Endodermal cell (in vitro differentiated cells): ENCODE measurements at regions not wholly inside any gene's neighbourhood (a gene's known extent, or its start where the extent isn't known, plus 50 kb on each side); places are given as distances from the start of the nearest gene placed in this dataset.

Experiments
- DNase-seq: peaks from one replicate; pipeline ENCODE4 v3.0.0-alpha.2; 2017
- H3K27ac ChIP-seq: 2 replicates; pipeline ENCODE4 v1.5.1; 2013; ENCODE audit warnings: mild to moderate bottlenecking, low read depth, low read length, moderate library complexity
- H3K27me3 ChIP-seq: 2 replicates; pipeline ENCODE4 v1.6.1; 2013; ENCODE audit warnings: mild to moderate bottlenecking, low read length, moderate library complexity; ENCODE audit not compliant: insufficient read depth, control insufficient read depth, poor library complexity, severe bottlenecking
- H3K36me3 ChIP-seq: 2 replicates; pipeline ENCODE4 v1.7.0; 2013; ENCODE audit warnings: mild to moderate bottlenecking, low read length, moderate library complexity; ENCODE audit not compliant: control insufficient read depth, insufficient read depth
- H3K4me1 ChIP-seq: one replicate; pipeline ENCODE4 v1.7.0; 2013; ENCODE audit warnings: low read length; ENCODE audit not compliant: control insufficient read depth, insufficient read depth
- H3K4me3 ChIP-seq: 2 replicates; pipeline ENCODE4 v1.5.1; 2013; ENCODE audit warnings: mild to moderate bottlenecking, low read length, moderate library complexity
- H3K9ac ChIP-seq: 2 replicates; pipeline ENCODE4 v1.6.1; 2013; ENCODE audit warnings: mild to moderate bottlenecking, low read length, moderate library complexity; ENCODE audit not compliant: poor library complexity, severe bottlenecking; ENCODE audit errors: extremely low read depth
- H3K9me3 ChIP-seq: 2 replicates; pipeline ENCODE4 v1.6.1; 2013; ENCODE audit warnings: mild to moderate bottlenecking, low read length, moderate library complexity; ENCODE audit not compliant: control insufficient read depth
- H3K27ac Mint-ChIP-seq: 2 replicates; pipeline ENCODE4 v1.8.0; 2020; ENCODE audit warnings: mixed read lengths
- H3K27me3 Mint-ChIP-seq: 2 replicates; pipeline ENCODE4 v1.8.0; 2021; ENCODE audit warnings: mild to moderate bottlenecking, mixed read lengths; ENCODE audit not compliant: insufficient read depth
- H3K36me3 Mint-ChIP-seq: 2 replicates; pipeline ENCODE4 v1.8.0; 2020; ENCODE audit warnings: low read depth, mixed read lengths
- H3K4me1 Mint-ChIP-seq: 2 replicates; pipeline ENCODE4 v1.8.0; 2020; ENCODE audit warnings: mixed read lengths
- H3K4me3 Mint-ChIP-seq: 2 replicates; pipeline ENCODE4 v1.8.0; 2020; ENCODE audit warnings: mild to moderate bottlenecking, moderate library complexity, mixed read lengths
- H3K9me3 Mint-ChIP-seq: 2 replicates; pipeline ENCODE4 v1.8.0; 2020; ENCODE audit warnings: mild to moderate bottlenecking, mixed read lengths
- WGBS, 2 experiments: methylation state at CpG; one replicate each; pipeline versions ENCODE4 v1.1.5 to v1.1.7; 2013; ENCODE audit warnings: missing lambda C conversion rate in 2 of 2, mixed read lengths in 1 of 2; ENCODE audit not compliant: insufficient coverage in 1 of 2, insufficient read length in 1 of 2; 5-methylcytosine and 5-hydroxymethylcytosine counted together
- TF ChIP-seq, protein P1 (sequence below): fragments of 200-600 bp; sonication (generic); conservative IDR thresholded peaks from 2 replicates; pipeline ENCODE4 v1.5.0; 2021; ENCODE audit warnings: antibody characterized with exemption, mild to moderate bottlenecking

DNA sequence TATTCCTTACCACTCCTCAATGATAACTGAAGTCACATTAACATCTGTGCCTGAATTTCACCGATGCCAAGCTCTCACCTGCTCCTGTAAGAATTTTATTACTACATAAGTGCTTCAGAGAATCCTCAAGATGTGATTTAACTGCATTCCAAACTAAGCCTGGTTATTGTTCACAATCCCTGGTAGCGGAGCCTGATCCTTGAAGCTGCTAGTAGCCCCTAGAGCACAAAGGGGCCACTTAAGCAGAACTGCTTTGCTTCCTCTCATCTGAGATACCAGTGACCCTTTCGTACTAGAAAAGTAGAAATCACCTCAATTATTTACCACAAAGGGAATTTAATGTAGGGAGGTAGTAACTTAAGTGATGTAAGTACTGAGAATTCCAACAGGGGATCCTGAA lies 529.6 kb downstream of the CPS1 start:
- Mint-ChIP-seq H3K4me3 (no peak overlapping the region), H3K27me3 (no peaks in the 10 kb centered on the region), H3K27ac (peak overlapping the region; percentile 28), H3K36me3 (no peaks in the 10 kb centered on the region), H3K9me3 (no peaks in the 10 kb centered on the region), H3K4me1 (no peaks in the 10 kb centered on the region)
- H3K9ac ChIP-seq = no peak overlapping the region
- no peaks in the 10 kb centered on the region for H3K36me3 ChIP-seq
- H3K27ac ChIP-seq = no peak overlapping the region
- DNase-seq = no peak
- 75 to 83% methylated on average over 2 to 3 of the region's 3 CpGs for WGBS, 2 experiments
- H3K9me3 ChIP-seq = no peaks in the 10 kb centered on the region
- H3K27me3 ChIP-seq = no peaks in the 10 kb centered on the region
- H3K4me3 ChIP-seq = no peak overlapping the region
- peaks cover 3% of the 10 kb centered on the region for H3K4me1 ChIP-seq
- TF ChIP-seq, protein P1, sequence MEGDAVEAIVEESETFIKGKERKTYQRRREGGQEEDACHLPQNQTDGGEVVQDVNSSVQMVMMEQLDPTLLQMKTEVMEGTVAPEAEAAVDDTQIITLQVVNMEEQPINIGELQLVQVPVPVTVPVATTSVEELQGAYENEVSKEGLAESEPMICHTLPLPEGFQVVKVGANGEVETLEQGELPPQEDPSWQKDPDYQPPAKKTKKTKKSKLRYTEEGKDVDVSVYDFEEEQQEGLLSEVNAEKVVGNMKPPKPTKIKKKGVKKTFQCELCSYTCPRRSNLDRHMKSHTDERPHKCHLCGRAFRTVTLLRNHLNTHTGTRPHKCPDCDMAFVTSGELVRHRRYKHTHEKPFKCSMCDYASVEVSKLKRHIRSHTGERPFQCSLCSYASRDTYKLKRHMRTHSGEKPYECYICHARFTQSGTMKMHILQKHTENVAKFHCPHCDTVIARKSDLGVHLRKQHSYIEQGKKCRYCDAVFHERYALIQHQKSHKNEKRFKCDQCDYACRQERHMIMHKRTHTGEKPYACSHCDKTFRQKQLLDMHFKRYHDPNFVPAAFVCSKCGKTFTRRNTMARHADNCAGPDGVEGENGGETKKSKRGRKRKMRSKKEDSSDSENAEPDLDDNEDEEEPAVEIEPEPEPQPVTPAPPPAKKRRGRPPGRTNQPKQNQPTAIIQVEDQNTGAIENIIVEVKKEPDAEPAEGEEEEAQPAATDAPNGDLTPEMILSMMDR = no peak

DNA sequence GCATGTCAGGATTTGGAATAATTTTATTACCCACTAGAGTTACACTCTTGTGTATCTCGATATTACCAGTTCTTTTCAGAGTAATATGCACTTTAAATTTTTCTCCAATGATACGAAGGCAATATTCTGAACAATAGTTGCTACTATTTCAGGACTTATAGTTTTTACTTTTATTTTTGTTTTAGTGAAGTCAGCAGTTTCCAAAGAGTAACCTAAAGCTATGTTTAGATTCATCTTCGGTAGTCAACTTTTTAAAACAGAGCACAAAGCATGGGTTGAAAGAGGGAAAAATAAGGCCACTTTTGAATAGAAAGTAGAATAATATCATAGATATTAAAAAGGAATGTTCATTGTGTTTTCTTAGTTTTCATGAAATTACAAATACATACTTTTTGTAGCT lies 532.7 kb downstream of the CPS1 start:
- Histone ChIP-seq H3K27me3 (no peaks in the 10 kb centered on the region), H3K4me3 (no peak overlapping the region), H3K36me3 (no peaks in the 10 kb centered on the region), H3K9me3 (no peaks in the 10 kb centered on the region), H3K4me1 (peaks cover 3% of the 10 kb centered on the region), H3K9ac (no peak overlapping the region), H3K27ac (no peak overlapping the region)
- no peak overlapping the region for H3K27ac Mint-ChIP-seq
- no peaks in the 10 kb centered on the region for H3K27me3 Mint-ChIP-seq
- no peak for DNase-seq
- no peaks in the 10 kb centered on the region for H3K4me1 Mint-ChIP-seq
- 93 to 100% methylated on average over 2 to 3 of the region's 3 CpGs for WGBS, 2 experiments
- H3K4me3 Mint-ChIP-seq = no peak overlapping the region
- no peaks in the 10 kb centered on the region for H3K9me3 Mint-ChIP-seq
- TF ChIP-seq, protein P1 = no peak
- no peaks in the 10 kb centered on the region for H3K36me3 Mint-ChIP-seq

- H3K4me3 Mint-ChIP-seq = no peak overlapping the region
- H3K36me3 ChIP-seq = no peaks in the 10 kb centered on the region
- DNase-seq = no peak
- 79 to 100% methylated on average over 2 to 3 of the region's 3 CpGs for WGBS, 2 experiments
- H3K27me3 ChIP-seq = no peaks in the 10 kb centered on the region
- H3K9me3 Mint-ChIP-seq = no peaks in the 10 kb centered on the region
- H3K4me1 Mint-ChIP-seq = no peaks in the 10 kb centered on the region
- no peak overlapping the region for H3K9ac ChIP-seq
- H3K36me3 Mint-ChIP-seq = no peaks in the 10 kb centered on the region
- TF ChIP-seq, protein P1 = peak; percentile 66
- no peak overlapping the region for H3K27ac Mint-ChIP-seq
- no peak overlapping the region for H3K4me3 ChIP-seq
- no peaks in the 10 kb centered on the region for H3K27me3 Mint-ChIP-seq
- H3K4me1 ChIP-seq = no peaks in the 10 kb centered on the region
- peaks cover 11% of the 10 kb centered on the region for H3K9me3 ChIP-seq
- H3K27ac ChIP-seq = no peak overlapping the region
Observed at GRCh38 chr2:211093743-211094303, 537.4 kb downstream of the CPS1 start.
